DMS153 treated with DMSO at 0.1 percent for 48 hours (cell line): ENCODE measurements at regions not wholly inside any gene's neighbourhood (a gene's known extent, or its start where the extent isn't known, plus 50 kb on each side); places are given as distances from the start of the nearest gene placed in this dataset.

ENCODE experiments used
- DNase-seq: peaks from one replicate; lab custom pipeline; 2025; ENCODE audit not compliant: unreplicated experiment; lab: John Stamatoyannopoulos, UW

GRCh38 chr20:20887593-20888265 is 175.3 kb upstream of the RALGAPA2 start:
- no peak for DNase-seq

GRCh38 chr20:20881808-20882207 is 169.4 kb upstream of the RALGAPA2 start:
- DNase-seq, result no peak

GRCh38 chr20:20877079-20877478 is 164.6 kb upstream of the RALGAPA2 start:
- no peak for DNase-seq

- DNase-seq, result no peak
Measured at GRCh38 chr20:20875716-20876115, 163.3 kb upstream of the RALGAPA2 start.

- DNase-seq, result peak; percentile 38
Measured at GRCh38 chr20:20872428-20872827, 160.0 kb upstream of the RALGAPA2 start.

- no peak for DNase-seq
Measured at GRCh38 chr20:20869161-20869775, 156.8 kb upstream of the RALGAPA2 start.

GRCh38 chr20:20864351-20865096 is 152.1 kb upstream of the RALGAPA2 start:
- DNase-seq, result peak; percentile 72

- peak; percentile 89 for DNase-seq
Measured at GRCh38 chr20:20860078-20860806, 147.8 kb upstream of the RALGAPA2 start.

- DNase-seq, result no peak
Measured at GRCh38 chr20:20859510-20859909, 147.1 kb upstream of the RALGAPA2 start.

GRCh38 chr20:20856956-20857355 is 144.5 kb upstream of the RALGAPA2 start:
- DNase-seq, result no peak

GRCh38 chr20:20856306-20856705 is 143.9 kb upstream of the RALGAPA2 start:
- DNase-seq, result no peak

- no peak for DNase-seq
Measured at GRCh38 chr20:20851385-20851784, 138.9 kb upstream of the RALGAPA2 start.

- DNase-seq, result no peak
Measured at GRCh38 chr20:20850407-20850806, 138.0 kb upstream of the RALGAPA2 start.

GRCh38 chr20:20849161-20849560 is 136.7 kb upstream of the RALGAPA2 start:
- no peak for DNase-seq

GRCh38 chr20:20847814-20848213 is 135.4 kb upstream of the RALGAPA2 start:
- DNase-seq, result no peak

- DNase-seq, result no peak
Measured at GRCh38 chr20:20843982-20844381, 131.5 kb upstream of the RALGAPA2 start.

GRCh38 chr20:20839771-20840170 is 127.3 kb upstream of the RALGAPA2 start:
- no peak for DNase-seq

- peak; percentile 51 for DNase-seq
Measured at GRCh38 chr20:20837574-20838021, 125.2 kb upstream of the RALGAPA2 start.

GRCh38 chr20:20836836-20837235 is 124.4 kb upstream of the RALGAPA2 start:
- no peak for DNase-seq

- no peak for DNase-seq
Measured at GRCh38 chr20:20835897-20836296, 123.5 kb upstream of the RALGAPA2 start.

GRCh38 chr20:20834008-20834407 is 121.6 kb upstream of the RALGAPA2 start:
- DNase-seq, result no peak
